Stomach smooth muscle (tissue), 2 donors: ENCODE measurements at regions not wholly inside any gene's neighbourhood (a gene's known extent, or its start where the extent isn't known, plus 50 kb on each side); places are given as distances from the start of the nearest gene placed in this dataset.

Source experiments
- H3K27ac ChIP-seq: one replicate; pipeline ENCODE4 v1.7.0; 2013; ENCODE audit warnings: mild to moderate bottlenecking, low read length, inconsistent platforms
- H3K27me3 ChIP-seq, 2 donors: one replicate each; pipeline ENCODE4 v1.7.0; 2013; ENCODE audit warnings: low read length in 2 of 2; ENCODE audit not compliant: insufficient read depth in 2 of 2, control insufficient read depth in 1 of 2
- H3K36me3 ChIP-seq, 2 donors: one replicate each; pipeline ENCODE4 v1.7.0; 2013; ENCODE audit warnings: low read length in 2 of 2; ENCODE audit not compliant: control insufficient read depth in 2 of 2, insufficient read depth in 2 of 2
- H3K4me1 ChIP-seq: one replicate; pipeline ENCODE4 v1.7.0; 2013; ENCODE audit warnings: low read length; ENCODE audit not compliant: control insufficient read depth, insufficient read depth
- H3K4me3 ChIP-seq, 2 donors: one replicate each; pipeline ENCODE4 v1.7.0; 2013; ENCODE audit warnings: low read length in 2 of 2
- H3K9ac ChIP-seq, 2 donors: one replicate each; pipeline ENCODE4 v1.7.0; 2013; ENCODE audit warnings: low read length in 2 of 2, mild to moderate bottlenecking in 1 of 2
- H3K9me3 ChIP-seq, 2 donors: one replicate each; pipeline ENCODE4 v1.7.0; 2013; ENCODE audit warnings: low read length in 2 of 2; ENCODE audit not compliant: control insufficient read depth in 2 of 2
- donor health status: healthy.
- donor health status: Pancreatic carcinoma.

DNA sequence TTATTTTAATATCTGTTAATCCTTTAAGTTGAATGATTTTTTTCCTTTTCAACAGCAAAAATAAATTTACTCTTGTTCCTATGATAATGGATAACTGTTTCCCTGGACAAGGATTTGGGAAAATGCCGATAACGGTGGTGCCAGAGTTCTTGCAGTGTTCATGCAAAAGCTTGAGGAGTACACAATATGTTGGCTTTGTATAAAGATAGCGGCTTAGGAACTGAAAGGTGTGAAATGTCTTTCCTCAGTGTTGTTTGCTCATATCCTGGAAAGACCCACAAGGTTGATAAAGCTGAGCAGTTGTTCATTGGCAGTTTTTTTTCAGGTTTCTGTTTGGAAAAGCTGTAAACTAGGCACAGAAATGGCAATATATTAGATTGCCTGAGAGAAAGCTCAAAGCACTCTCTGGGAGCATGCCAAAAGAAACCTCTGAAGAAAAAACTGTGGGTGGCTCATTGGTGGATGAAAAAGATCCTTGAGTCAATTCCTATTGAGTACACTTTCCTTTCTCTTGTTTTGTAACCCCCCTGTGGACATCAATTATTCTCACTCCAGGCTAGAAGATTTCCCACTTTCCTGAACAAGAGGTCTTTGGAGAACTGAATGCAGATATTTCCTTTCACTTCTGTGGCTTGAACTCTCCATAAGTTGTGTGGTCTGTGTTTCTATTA is 117.2 kb upstream of the RGMB start:
- no peak overlapping the region for H3K9ac ChIP-seq
- no peak overlapping the region for H3K27ac ChIP-seq
- H3K4me3 ChIP-seq: no peak overlapping the region
- H3K9me3 ChIP-seq: no peaks in the 10 kb centered on the region
- H3K4me1 ChIP-seq: no peaks in the 10 kb centered on the region
- H3K27me3 ChIP-seq: no peaks in the 10 kb centered on the region
- no peaks in the 10 kb centered on the region for H3K36me3 ChIP-seq

DNA sequence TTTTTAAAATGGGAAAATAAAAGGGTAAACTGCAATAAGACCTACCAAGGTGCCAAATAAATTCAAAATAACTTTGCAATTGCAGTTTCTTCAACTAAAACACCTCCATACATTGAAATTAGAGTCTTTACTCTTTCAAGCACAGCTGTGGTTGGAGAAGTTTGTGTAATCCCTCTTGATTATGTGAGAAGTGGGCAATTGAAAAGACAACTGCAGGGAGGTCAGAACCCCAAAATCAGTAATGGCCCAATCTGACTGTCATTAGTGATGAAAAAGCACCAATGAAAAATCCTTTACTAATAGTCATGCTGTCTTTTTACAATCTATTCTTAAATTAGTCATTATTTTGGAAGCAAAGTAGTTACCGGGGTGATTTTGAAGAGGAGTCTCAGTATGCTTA is 116.7 kb upstream of the RGMB start:
- H3K36me3 ChIP-seq: no peaks in the 10 kb centered on the region
- no peaks in the 10 kb centered on the region for H3K27me3 ChIP-seq
- no peak overlapping the region for H3K27ac ChIP-seq
- H3K9me3 ChIP-seq: no peaks in the 10 kb centered on the region
- H3K4me1 ChIP-seq: no peaks in the 10 kb centered on the region
- no peak overlapping the region for H3K9ac ChIP-seq
- H3K4me3 ChIP-seq: no peak overlapping the region

DNA sequence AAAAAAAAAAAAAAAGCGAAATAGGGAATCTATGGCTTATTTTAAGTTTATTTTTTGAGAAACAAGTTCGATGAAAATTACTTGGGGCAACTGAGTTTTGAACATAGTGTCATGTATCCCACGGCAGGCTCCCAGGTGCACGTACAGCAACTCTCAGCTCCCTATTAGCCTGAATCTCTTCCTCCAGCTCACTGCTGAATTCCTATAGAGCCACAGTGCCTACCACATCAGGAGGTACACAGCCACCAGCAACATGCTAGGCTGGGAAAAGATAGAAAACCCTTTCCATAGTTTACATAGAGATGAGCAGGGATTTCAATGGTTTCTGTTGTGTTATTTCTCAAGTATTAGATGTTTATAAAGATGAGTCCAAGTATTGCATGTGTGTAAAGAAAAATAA is 115.9 kb upstream of the RGMB start:
- Histone ChIP-seq H3K27ac (no peak overlapping the region), H3K4me1 (no peaks in the 10 kb centered on the region), H3K4me3 (no peak overlapping the region), H3K27me3 (no peaks in the 10 kb centered on the region), H3K9ac (no peak overlapping the region), H3K36me3 (no peaks in the 10 kb centered on the region), H3K9me3 (no peaks in the 10 kb centered on the region)

DNA sequence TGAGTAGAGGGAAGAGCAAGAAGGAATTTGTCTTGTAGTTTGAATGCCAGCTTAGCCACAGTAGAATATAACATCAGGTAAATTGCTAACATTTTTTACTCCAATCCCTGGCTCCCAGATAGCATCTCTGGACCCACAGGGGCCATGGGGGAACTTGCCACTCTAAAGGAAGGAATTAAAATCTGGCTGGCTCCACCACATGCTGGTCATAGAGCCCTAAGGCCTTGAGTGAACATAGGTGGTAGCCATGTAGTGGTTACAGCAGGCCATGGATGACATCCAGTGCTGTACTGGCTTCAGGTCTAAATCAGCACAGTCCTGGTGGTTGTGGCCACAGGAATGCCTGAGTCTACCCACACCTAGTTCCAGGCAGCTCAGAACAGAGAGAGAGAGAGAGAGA is 109.9 kb upstream of the RGMB start:
- no peaks in the 10 kb centered on the region for H3K27me3 ChIP-seq
- peaks cover 2 to 12% of the 10 kb centered on the region in 2 donors for H3K9me3 ChIP-seq
- H3K27ac ChIP-seq: no peak overlapping the region
- no peaks in the 10 kb centered on the region for H3K4me1 ChIP-seq
- no peak overlapping the region for H3K9ac ChIP-seq
- no peak overlapping the region for H3K4me3 ChIP-seq
- H3K36me3 ChIP-seq: no peaks in the 10 kb centered on the region

DNA sequence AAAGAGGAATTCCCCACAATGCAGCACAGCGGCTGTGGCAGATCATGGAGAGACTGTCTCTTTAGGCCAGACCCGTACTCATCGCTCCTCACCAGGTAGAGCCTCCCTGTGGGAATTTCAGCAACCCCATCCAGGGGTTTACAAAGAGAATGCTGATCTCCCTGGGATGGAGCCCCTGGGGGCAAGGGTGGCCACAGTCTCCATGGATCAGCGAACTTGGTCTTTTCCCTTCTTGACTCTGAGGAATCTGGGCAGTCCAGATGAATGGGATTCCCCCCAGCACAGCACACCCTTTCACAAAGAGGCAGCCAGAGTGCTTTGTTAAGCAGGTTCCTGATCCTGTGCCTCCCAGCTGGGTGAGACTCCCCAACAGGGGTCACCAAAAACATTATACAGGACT is 108.7 kb upstream of the RGMB start:
- peaks cover 2 to 12% of the 10 kb centered on the region in 2 donors for H3K9me3 ChIP-seq
- H3K27ac ChIP-seq: no peak overlapping the region
- H3K27me3 ChIP-seq: no peaks in the 10 kb centered on the region

DNA sequence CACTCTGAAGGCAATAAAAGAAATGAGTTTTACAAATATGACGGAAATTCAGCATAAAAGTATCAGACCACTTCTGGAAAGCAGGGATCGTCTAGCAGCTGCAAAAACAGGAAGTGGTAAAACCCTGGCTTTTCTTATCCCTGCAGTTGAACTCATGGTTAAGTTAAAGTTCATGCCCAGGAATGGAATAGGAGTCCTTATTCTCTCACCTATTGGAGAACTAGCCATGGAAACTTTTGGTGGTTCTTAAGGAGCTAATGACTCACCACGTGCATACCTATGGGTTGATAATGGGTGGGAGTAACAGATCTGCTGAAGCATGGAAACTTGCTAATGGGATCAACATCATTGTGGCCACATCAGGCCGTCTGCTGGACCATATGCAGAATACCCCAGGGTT is 93.5 kb upstream of the RGMB start:
- H3K27me3 ChIP-seq: no peaks in the 10 kb centered on the region
- H3K27ac ChIP-seq: no peak overlapping the region
- no peak overlapping the region for H3K9ac ChIP-seq
- H3K4me3 ChIP-seq: no peak overlapping the region
- peaks cover 0 to 2% of the 10 kb centered on the region in 2 donors for H3K9me3 ChIP-seq
- no peaks in the 10 kb centered on the region for H3K4me1 ChIP-seq
- H3K36me3 ChIP-seq: no peaks in the 10 kb centered on the region

More for the DNA sequence above, 108.7 kb upstream of the RGMB start:
- no peak overlapping the region for H3K9ac ChIP-seq
- no peaks in the 10 kb centered on the region for H3K36me3 ChIP-seq
- H3K4me1 ChIP-seq: no peaks in the 10 kb centered on the region
- H3K4me3 ChIP-seq: no peak overlapping the region

DNA sequence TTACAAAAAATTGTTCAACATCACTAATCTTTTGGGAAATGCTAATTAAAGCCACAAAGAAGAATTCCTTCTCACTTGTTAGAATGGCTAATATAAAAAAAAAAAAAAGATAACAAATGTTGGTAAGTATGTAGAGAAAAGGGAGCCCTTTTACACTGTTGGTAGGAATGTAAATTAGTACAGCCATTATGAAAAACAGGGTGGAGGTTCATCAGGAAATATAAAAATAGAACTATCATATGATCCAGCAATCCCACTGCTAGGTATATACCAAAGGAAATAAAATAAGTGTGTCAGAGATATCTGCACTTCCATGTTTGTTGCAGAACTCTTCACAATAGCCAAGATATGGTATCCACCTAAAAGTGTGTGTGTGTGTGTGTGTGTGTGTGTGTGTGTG is 83.5 kb upstream of the RGMB start:
- Histone ChIP-seq H3K27me3 (no peaks in the 10 kb centered on the region), H3K9ac (no peak overlapping the region), H3K9me3 (peaks cover 0 to 4% of the 10 kb centered on the region in 2 donors), H3K4me1 (no peaks in the 10 kb centered on the region), H3K27ac (no peak overlapping the region), H3K4me3 (no peak overlapping the region), H3K36me3 (no peaks in the 10 kb centered on the region)

DNA sequence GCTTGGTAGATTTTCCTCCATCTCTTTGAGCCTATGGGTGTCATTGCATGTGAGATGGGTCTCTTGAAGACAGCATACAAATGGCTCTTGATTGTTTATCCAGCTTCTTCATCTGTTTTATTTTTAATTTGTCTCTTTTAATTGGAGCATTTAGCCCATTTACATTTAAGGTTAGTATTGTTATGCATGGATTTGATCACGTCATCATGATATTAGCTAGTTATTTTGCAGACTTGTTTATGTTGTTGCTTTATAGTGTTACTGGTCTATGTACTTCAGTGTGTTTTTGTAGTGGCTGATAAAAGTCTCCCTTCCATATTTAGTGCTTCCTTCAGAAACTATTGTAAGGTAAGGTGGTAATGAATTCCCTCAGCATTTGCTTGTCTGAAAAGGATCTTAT is 78.6 kb upstream of the RGMB start:
- no peak overlapping the region for H3K27ac ChIP-seq
- no peaks in the 10 kb centered on the region for H3K27me3 ChIP-seq
- H3K9ac ChIP-seq: no peak overlapping the region
- no peaks in the 10 kb centered on the region for H3K4me1 ChIP-seq
- no peak overlapping the region for H3K4me3 ChIP-seq
- peaks cover 3 to 4% of the 10 kb centered on the region in 2 donors for H3K9me3 ChIP-seq
- no peaks in the 10 kb centered on the region for H3K36me3 ChIP-seq

DNA sequence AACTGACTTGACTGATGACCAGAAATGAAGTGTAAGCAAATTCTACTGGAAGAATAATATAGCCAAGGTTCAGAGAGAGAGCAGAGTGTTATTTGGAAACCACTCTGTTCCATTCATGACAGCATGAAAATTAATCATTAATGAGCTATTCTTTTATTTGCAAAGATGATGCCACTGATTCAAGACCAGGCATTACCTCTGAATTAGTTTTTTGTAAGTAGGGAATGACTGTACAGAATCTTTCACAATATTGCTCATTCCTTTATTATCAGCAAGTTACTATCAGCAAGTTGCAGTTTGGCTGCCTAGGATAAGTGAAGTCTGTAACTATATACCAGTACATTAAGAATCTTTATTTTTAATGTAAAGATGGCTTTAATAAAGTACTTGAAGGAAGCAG is 75.1 kb upstream of the RGMB start:
- Histone ChIP-seq H3K9ac (no peak overlapping the region), H3K36me3 (no peaks in the 10 kb centered on the region), H3K4me1 (no peaks in the 10 kb centered on the region), H3K9me3 (peaks cover 0 to 5% of the 10 kb centered on the region in 2 donors), H3K4me3 (no peak overlapping the region), H3K27ac (no peak overlapping the region), H3K27me3 (no peaks in the 10 kb centered on the region)

DNA sequence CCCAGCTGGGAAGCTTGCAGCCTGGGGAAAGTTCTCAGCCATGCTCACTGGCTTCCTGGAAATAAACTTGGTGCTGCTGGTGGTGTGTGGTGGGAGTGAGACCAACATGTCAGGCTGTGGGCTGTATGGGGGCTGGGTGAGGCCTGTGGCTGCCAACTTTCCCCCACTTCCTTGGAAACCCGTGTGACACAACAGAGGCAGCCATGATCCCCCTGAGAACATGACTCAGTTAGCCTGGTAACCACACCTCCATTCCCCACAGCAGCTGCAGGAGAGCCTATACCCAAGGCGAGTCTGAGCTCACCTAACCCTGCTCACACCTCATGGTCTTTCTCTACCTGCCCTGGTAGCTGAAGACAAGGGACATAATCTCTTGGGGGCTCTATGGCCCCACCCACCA is 72.7 kb upstream of the RGMB start:
- Histone ChIP-seq H3K27me3 (no peaks in the 10 kb centered on the region), H3K9ac (no peak overlapping the region), H3K9me3 (peaks cover 0 to 2% of the 10 kb centered on the region in 2 donors), H3K36me3 (no peaks in the 10 kb centered on the region), H3K4me3 (no peak overlapping the region), H3K27ac (no peak overlapping the region), H3K4me1 (no peaks in the 10 kb centered on the region)

DNA sequence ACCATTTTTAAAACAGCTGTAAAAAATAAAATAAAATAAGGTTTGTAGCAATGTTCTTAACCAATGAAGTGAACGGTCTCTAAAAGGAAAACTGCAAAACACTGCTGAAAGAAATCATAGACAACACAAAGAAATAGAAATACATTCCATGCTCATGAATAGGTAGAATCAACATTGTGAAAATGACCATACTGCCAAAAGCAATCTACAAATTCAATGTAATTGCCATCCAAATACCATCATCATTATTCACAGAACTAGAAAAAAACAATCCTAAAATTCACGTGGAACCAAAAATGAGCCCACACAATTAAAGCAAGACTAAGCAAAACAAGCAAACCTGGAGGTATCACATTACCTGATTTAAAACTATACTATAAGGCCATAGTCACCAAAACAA is 67.6 kb upstream of the RGMB start:
- no peak overlapping the region for H3K27ac ChIP-seq
- H3K36me3 ChIP-seq: no peaks in the 10 kb centered on the region
- H3K4me3 ChIP-seq: no peak overlapping the region
- H3K27me3 ChIP-seq: no peaks in the 10 kb centered on the region
- H3K4me1 ChIP-seq: no peaks in the 10 kb centered on the region
- peaks cover 0 to 2% of the 10 kb centered on the region in 2 donors for H3K9me3 ChIP-seq
- no peak overlapping the region for H3K9ac ChIP-seq
